SKM-1 (cell line): ENCODE measurements at regions not wholly inside any gene's neighbourhood (a gene's known extent, or its start where the extent isn't known, plus 50 kb on each side); places are given as distances from the start of the nearest gene placed in this dataset.
"Not testable (repeated sequence)": the region's sequence is repeated elsewhere in the genome, so short reads cannot be mapped to it uniquely, and the experiment has no call there.

Source experiments
- DNase-seq: peaks from one replicate; lab custom pipeline; 2025; ENCODE audit not compliant: unreplicated experiment; lab: John Stamatoyannopoulos, UW

DNA sequence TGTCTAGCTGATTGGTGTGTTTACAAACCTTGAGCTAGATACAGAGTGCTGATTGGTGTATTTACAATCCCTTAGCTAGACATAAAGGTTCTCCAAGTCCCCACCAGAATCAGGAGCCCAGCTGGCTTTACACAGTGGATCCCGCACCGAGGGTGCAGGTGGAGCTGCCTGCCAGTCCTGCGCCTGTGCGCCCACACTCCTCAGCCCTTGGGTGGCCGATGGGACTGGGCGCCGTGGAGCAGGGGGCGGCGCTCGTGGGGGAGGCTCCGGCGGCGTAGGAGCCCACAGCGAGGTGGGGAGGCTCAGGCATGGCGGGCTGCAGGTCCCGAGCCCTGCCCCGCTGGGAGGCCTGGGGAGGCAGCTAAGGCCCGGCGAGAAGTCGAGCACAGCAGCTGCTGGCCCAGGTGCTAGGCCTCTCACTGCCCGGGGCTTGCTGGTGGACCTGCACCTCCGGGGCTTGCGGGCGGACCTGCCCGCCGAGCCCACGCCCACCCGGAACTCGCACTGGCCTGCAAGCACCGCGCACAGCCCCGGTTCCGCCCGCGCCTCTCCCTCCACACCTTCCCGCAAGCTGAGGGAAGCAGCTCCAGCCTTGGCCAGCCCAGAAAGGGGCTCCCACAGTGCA, 51.0 kb upstream of the CDYL start:
- DNase-seq = not testable (repeated sequence)

DNA sequence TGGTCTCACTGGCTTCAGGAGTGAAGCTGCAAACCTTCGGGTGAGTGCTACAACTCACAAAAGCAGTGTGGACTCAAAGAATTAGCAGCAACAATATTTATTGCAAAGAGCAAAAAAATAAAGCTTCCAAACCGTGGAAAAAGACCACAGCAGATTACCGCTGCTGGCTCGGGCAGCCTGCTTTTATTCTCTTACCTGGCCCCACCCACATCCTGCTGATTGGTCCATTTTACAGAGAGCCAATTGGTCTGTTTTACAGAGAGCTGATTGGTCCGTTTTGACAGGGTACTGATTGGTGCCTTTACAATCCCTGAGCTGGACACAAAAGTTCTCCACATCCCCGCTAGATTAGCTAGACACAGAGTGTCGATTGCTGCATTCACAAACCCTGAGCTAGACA, 51.5 kb upstream of the CDYL start:
- not testable (repeated sequence) for DNase-seq

DNA sequence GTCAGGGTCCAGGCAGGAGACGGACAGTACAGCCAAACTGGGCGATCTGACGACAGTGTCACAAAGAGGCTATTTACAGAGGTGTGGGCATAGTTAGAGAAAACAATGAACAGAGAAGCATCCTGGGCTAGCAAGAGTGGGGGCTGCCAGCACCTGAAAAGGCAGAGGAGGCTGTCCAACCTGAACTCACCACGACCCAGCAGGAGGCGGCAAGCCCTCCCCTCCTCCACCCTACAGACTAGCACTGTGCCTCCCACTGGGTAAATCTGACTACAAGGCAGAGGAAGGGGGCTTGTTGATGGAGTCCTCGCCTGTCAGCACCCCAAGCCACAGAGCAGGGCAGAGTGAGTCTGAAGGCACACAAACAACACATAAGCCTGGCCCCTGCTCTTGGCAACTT, 52.8 kb upstream of the CDYL start:
- DNase-seq = no peak

DNA sequence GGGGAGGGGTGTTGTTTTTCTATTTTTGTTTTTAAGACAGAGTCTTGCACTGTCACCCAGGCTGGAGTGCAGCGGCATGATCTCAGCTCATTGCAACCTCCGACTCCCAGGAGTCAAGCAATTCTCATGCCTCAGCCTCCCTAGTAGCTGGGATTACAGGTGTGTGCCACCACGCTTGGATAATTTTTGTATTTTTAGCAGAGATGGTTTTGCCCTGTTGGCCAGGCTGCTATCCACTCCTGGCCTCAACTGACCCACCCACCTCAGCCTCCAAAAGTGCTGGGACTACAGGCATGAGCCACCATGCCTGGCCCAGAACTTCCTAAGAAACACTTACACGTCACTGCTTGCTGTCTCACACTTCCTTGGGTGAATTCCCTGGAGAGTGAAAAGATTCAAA, 54.8 kb upstream of the CDYL start:
- DNase-seq = not testable (repeated sequence)

DNA sequence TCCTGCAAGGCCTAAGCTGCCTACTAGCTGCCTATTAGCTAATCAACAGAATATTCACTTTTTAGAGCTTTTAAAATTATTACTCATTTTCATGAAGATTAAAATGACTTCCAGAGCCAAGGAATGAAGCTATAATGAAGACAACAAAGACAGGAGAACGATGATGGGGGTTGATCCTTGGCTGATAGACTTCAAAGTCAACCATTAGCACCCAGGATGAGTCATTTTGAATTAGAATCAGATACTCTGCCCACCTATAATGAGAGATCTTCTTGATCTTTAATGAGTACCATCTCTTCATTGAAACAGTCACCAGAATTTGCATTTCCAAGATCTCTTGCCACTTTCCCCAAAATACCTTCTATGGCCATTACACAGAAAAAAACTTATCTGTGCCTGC, 56.7 kb upstream of the CDYL start:
- no peak for DNase-seq

DNA sequence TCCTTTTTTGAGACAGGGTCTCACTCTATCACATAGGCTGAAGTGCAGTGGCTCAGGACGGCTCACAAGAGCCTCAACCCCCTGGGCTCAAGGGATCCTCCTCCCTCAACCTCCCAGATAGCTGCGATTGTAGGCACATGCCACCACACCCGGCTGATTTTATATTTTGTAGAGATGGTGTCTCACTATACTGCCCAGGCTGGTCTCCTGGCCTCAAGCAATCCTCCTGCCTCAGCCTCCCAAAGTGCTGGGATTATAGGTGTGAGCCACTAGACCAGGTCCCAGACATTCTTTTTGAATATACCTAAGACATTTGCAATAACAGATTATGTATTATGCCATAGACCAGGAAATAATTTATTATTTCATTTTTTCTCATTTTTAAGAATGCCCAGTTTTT, 58.3 kb upstream of the CDYL start:
- no peak for DNase-seq

DNA sequence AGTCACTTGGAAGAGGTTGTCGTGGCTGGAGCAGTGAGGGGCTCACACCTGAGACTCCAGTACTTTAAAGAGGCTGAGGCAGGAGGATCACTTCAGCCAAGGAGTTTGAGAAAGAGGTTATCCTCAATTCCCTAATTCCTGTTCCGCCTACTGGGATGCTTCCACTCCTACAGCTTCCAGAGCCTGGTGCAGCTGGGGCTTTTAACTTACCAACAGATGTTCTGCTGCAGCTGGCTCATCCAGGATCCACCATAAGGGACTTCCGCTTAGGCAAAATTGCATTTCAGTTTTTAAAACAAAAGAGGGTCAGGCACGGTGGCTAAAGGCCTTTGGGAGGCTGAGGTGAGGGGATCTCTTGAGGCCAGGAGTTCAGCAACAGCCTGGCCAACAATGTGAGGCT, 59.1 kb upstream of the CDYL start:
- DNase-seq = no peak

DNA sequence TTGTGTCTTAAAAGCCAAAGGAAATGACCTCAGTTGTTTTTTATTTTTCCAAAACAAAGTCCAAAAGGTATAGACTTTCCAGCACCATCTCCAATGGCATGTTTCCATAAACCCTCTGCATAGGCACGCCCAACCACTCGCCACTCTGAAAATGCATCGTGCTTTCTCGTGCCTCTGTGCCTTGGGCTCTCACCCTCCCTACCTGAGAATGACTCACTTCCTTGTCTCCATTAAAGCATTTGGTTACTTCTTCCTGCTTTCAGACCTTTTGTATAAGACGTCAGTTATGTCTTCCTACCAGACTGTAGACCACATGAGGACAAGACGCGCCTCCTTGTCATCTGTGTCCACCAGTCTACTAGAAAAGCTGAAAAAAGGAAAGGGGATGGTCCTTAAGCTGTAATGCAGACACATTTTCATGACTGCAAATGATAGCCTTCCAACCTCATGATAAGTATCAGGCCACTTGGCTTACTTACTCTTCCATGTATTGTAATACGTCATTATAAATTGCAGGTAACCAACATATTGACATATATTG, 61.2 kb upstream of the CDYL start:
- no peak for DNase-seq

DNA sequence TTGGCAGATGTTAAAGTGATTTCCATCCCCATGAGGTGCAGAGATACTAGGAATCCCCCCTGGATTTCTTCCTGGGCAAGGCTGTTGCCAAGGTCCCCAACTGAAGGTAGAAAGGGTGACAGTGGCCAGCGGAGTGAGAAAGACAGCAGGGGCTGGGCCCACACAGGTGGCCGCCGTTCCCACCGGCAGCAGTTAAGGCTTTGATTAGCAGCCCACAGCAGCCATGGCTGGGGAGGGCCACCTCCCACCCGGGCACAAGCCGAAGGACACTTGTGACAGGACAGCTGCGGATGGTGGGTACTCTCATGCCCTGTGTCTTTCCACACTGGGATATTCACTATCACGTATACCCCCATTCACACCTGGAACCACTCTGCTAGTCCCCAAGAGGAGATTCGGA, 63.9 kb upstream of the CDYL start:
- no peak for DNase-seq

DNA sequence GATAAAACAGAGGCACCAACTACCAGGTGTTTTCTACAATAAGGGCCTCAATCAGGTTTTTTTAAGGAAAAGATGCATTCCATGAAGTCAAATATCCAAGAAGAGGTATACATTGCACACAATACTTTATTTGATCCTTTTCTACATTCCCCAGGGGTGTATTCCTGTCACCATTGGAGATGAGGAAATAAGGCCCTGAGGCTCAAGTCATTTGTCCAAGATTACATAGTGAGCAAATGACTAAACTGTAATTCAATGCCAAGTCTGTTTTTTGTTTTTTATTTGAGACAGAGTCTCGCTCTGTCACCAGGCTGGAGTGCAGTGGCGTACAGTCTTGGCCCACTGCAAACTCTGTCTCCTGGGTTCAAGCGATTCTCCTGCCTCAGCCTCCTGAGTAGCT, 69.2 kb upstream of the CDYL start:
- no peak for DNase-seq

DNA sequence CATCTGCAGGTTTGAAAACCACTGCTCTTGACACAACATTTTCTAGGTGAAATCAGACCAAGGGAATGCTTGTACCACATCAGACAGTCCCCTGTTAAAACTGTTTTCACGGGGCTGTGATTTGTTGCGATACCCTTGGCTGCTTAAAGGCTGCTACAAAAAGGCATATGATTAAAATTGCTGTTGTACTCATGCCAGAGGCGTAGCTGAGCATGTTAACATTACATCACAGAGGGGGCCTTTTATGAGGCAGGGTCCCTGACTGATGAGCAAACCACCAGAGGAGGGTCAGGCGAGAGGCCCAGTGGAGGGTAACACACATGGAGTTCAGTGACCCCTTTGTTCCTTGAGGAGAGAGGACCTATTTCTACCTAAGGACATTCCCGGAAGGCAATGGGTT, 70.4 kb upstream of the CDYL start:
- no peak for DNase-seq

DNA sequence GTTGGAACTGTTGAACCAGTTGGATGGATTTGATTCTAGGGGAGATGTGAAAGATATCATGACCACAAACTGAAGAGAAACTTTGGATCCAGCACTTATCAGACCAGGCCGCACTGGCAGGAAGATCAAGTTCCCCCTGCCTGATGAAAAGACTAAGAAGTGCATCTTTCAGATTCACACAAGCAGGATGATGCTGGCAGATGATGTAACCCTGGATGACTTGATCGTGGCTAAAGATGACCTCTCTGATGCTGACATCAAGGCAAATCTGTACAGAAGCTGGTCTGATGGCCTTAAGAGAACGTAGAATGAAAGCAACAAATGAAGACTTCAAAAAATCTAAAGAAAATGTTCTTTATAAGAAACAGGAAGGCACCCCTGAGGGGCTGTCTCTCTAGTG, 72.8 kb upstream of the CDYL start:
- no peak for DNase-seq

DNA sequence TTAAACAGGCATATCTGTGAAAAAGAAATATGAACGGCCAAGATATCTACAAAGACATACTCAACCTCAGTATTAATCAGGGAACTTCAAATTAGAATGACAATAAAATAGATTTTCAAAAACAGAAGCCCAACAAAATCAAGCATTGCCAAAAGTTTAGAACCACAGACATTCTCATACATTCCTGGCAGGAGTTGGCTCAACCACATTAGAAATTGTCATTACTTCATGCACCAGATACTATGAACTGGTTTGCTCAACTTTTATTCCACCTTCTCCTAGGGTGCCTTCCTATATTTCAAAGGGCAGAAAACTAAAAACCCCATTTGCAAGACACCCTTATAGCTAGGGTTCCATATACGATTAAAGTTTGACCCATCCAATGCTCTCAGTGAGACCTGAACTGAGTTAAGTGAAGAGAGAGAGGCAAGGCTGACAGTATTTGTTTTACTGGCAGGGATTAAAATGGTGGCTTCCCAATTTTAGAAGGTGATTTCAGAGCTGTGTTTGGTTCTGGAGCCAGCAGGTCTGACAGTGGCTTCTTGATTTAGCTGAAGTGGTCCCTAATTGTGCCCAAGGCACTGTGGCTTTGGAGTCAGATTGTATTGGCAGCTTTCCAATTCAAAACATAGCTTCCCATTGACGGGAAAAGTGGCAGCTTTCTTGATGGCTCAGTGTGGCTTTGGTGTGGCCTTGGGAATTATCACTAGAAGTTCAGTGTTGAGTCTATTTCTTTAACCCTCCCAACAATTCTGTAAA, 77.1 kb upstream of the CDYL start:
- no peak for DNase-seq

DNA sequence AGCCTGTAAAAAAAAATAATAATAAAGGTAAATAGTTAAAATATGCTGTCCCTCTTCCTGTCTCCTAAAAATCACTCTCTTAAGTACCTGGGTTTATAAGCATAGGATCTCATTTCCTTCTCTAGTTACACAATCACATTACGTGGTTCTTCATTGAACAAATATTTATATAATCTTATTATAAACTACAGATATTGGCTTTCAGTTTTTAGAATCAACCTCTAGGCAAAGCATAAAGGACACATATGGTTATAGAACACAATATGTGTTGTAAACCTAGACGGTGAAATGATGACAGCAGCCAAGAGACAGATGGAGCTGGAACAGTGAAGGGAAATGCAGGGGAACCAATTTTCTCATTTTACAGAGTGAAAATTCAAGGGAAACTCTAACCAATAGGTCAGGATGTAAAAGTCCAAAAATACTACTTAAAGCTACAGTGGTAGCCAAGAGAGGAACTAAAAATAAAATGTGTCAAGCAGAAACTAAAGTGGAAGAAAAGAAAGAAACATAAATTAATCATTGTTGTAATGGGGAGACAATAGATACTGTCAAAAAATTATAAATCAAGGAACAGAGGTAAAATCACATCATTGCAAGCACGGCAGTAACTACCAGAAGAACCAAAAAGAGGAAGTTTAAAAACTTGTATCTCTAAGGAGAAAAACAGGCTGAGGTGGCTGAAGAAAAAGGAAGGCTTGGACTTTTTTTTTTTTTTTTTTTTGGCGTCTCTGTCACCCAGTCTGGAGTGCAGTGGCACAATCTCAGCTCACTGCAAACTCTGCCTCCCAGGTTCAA, 82.8 kb upstream of the CDYL start:
- DNase-seq = peak; percentile 49

DNA sequence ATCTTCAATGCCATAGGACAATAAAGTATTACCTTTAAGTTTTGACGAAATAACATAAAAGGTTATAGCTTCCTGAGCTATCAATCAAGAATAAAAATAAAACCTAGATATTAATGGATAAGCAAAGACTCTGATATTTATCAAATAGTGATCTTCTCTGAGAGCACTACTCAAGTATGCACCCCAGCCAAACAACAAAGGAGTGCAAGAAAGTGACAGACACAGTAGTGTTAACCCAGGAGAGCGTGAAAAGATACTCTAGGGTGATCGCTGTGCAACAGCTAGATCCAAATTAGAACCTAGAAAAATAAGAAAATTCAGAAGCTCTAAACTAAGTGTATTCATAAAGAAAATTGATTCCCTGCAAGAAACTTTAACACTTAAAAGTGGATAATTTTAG, 83.5 kb upstream of the CDYL start:
- no peak for DNase-seq

DNA sequence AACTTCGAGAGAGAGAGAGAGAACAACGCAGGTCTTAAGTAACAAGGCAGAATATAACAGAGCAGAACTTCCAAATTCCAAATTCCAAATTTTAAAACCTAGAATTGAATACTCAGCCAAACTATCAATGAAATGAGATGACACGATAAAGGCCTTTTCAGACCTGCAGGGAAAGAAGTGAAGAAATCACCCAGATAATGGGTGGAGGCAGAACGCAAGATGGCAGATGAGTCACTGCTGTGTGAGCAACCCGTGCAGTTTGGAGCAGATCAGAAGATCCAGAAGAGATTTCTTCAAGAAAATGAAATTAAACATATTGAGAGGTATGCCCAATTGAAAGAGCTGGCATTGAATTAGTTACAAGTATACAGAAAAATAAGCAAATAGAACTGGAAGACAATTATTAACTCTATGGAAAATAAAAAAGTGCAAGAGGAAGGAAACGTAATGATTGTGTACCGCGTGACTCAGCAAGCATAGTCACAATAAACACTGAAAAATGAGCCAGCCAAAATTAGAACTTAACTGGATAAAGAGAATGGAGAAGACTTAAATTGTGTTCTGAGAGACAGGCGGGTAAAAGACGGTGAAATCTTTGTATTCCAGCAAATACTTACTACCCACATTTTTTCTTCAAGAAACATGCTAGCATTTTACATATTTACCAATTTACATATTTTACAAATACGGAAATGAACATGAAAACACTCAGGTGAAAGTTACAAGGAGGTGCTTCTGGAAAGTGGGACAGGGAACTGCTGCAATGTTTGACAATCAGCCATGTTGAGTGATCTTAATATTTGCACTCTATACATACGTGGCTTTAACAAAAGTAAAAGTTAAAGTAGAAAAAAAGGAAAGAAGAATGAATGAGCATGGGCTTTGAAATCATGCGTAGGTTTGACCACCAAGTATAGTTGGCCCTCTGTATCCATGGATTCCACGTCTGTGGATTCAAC, 87.9 kb upstream of the CDYL start:
- DNase-seq = peak; percentile 13

DNA sequence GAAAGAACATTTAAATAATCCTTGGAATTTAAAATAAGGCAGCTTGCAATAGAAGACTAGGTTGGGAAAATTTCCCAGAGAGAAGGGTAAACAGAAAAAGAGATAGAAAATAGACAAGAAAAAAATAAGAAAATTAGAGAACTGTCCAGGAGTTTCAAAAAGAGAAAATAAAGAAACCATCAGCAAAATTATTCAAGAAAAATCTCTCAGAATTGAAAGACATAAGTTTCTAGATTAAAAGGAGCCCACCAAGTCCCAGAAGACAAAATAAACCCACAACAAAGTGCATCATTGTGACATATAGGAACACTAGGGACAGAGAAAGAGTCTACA, 88.6 kb upstream of the CDYL start:
- DNase-seq = no peak

DNA sequence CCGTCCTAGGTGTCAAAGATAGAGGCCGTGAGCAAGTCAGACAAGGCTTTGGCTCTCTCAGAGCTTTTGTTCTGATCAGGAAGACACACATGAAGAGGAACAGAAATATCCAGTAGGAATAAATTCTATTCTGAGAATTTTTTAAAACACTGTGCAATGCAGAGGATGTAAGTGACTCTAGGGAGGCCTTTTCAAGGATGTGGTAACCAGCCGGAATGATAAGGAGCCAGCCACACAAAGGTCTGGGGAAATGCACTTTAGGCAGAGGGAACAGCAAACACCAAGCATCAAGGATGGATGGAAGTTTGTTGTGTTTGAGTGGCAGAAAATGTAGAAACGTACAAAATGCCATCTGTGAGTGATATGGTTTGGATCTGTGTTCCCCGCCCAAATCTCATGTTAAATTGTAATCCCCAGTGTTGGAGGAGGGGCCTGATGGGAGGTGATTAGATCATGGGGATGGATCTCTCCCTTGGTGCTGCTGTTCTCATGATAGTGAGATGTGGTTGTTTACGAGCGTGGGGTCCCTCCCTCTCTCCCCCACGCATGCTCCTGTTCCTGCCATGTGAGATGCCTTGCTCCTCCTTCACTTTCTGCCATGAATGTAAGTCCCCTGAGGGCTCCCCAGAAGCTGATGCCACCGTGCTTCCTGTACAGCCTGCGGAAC, 93.6 kb upstream of the CDYL start:
- DNase-seq = no peak

DNA sequence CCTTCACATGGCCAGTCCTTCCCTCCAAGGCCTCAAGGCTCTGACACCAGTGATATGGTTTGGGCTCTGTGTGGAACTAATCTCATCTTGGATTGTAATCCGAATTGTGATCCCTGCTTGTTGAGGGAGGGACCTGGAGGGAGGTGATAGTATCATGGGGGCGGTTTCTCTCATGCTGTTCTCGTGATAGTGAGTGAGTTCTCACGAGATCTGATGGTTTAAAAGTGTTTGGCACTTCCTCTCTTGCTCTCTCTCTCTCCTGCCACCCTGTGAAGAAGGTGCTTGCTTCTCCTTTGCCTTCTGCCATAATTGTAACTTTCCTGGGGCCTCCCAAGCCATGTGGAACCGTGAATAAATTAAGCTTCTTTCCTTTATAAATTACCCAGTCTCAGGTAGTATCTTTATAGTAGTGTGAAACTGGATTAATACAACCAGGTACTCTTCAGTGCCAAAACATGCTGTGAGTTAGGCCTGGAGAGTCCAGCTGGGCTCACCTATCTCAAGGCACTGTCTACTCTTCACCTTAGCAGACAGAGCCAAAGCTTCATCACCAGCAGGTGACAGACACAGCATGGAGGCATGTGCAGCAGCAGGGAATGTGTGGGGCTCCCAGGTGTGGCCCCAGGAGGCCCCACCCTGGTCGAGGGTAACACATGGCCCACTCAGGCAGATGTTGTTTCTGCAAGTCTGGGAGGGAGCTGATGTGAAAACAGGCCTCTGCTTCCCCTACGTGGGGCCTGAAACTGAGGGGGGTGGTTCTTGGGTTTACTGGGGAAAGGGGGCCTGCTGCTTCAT, 97.5 kb upstream of the CDYL start:
- no peak for DNase-seq

DNA sequence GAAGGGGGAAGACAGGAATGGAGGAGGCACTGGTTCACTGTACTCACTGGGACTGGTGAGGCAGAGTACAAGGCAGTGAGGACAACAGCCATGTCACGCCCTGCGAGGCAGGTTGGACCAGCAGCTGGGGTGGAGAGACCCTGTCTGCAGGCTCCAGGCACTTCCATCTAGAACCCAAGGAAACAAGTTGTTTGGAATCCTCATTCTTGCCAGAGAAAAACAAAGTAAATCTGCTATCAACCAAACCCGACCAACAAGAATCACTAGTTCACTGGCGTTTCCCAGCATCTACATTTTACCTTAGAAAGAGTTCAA, 98.5 kb upstream of the CDYL start:
- no peak for DNase-seq
